Glutamatergic neuron (in vitro differentiated cells): ENCODE measurements at regions not wholly inside any gene's neighbourhood (a gene's known extent, or its start where the extent isn't known, plus 50 kb on each side); places are given as distances from the start of the nearest gene placed in this dataset.

Experiments
- DNase-seq: peaks from one replicate; pipeline ENCODE4 v3.0.0; 2022
- H3K27ac Mint-ChIP-seq: one replicate; pipeline ENCODE4 v1.8.0; 2020; ENCODE audit warnings: mild to moderate bottlenecking, mixed read lengths, inconsistent platforms; ENCODE audit not compliant: unreplicated experiment
- H3K27me3 Mint-ChIP-seq: one replicate; pipeline ENCODE4 v1.8.0; 2020; ENCODE audit warnings: mild to moderate bottlenecking, moderate library complexity, mixed read lengths, inconsistent platforms; ENCODE audit not compliant: unreplicated experiment
- H3K36me3 Mint-ChIP-seq: one replicate; pipeline ENCODE4 v1.8.0; 2020; ENCODE audit warnings: mild to moderate bottlenecking, mixed read lengths, inconsistent platforms; ENCODE audit not compliant: unreplicated experiment
- H3K4me1 Mint-ChIP-seq: one replicate; pipeline ENCODE4 v1.8.0; 2020; ENCODE audit warnings: mild to moderate bottlenecking, low read depth, mixed read lengths, inconsistent platforms; ENCODE audit not compliant: unreplicated experiment
- H3K4me3 Mint-ChIP-seq: one replicate; pipeline ENCODE4 v1.8.0; 2020; ENCODE audit warnings: mild to moderate bottlenecking, mixed read lengths, inconsistent platforms; ENCODE audit not compliant: unreplicated experiment
- H3K9me3 Mint-ChIP-seq: one replicate; pipeline ENCODE4 v1.8.0; 2020; ENCODE audit warnings: mild to moderate bottlenecking, moderate library complexity, mixed read lengths, inconsistent platforms; ENCODE audit not compliant: unreplicated experiment
- CTCF ChIP-seq: fragments of 200-600 bp; sonication (generic); IDR thresholded peaks from one replicate; pipeline ENCODE4 v1.5.0; 2021; ENCODE audit not compliant: partially characterized antibody, unreplicated experiment

GRCh38 chr2:36137612-36138011 is 218.0 kb upstream of the CRIM1 start:
- no peaks in the 10 kb centered on the region for H3K36me3 Mint-ChIP-seq
- TF ChIP-seq CTCF: no peak
- no peaks in the 10 kb centered on the region for H3K9me3 Mint-ChIP-seq
- peaks cover 22% of the 10 kb centered on the region for H3K4me1 Mint-ChIP-seq
- H3K27ac Mint-ChIP-seq: no peak overlapping the region
- no peaks in the 10 kb centered on the region for H3K27me3 Mint-ChIP-seq
- H3K4me3 Mint-ChIP-seq: no peak overlapping the region
- no peak for DNase-seq

DNA sequence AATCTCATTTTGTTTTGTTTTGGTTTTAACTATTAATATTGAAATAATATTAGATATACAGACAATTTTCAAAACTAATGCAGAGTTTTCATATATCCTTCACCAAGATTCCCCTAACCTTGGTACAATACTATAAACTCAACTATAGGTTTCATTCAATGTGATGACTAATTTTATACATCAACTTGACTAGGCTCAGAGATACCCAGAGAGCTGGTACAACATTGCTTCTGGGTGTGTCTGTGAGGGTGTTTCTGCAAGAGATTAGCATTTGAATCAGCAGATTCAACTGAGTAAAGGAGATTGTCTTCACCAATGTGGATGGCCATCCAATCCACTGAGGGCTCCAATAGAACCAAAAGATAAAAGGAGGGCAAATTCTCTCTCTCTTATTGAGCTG is 221.3 kb upstream of the CRIM1 start:
- Mint-ChIP-seq H3K9me3 (no peaks in the 10 kb centered on the region), H3K36me3 (no peaks in the 10 kb centered on the region), H3K4me1 (peaks cover 39% of the 10 kb centered on the region), H3K4me3 (no peak overlapping the region), H3K27me3 (no peaks in the 10 kb centered on the region), H3K27ac (no peak overlapping the region)
- no peak for TF ChIP-seq CTCF
- DNase-seq: no peak

- peak; percentile 40 for TF ChIP-seq CTCF
- peak overlapping the region; percentile 63 for H3K4me3 Mint-ChIP-seq
- peaks cover 66% of the 10 kb centered on the region for H3K4me1 Mint-ChIP-seq
- H3K9me3 Mint-ChIP-seq: peaks cover 15% of the 10 kb centered on the region
- peak overlapping the region; percentile 90 for H3K27ac Mint-ChIP-seq
- peak; percentile 48 for DNase-seq
- H3K27me3 Mint-ChIP-seq: peaks cover 5% of the 10 kb centered on the region
- no peaks in the 10 kb centered on the region for H3K36me3 Mint-ChIP-seq
Measured at GRCh38 chr2:36128359-36128758, 227.2 kb upstream of the CRIM1 start.

- TF ChIP-seq CTCF: no peak
- Mint-ChIP-seq H3K4me3 (peak overlapping the region; percentile 26), H3K4me1 (peaks cover 53% of the 10 kb centered on the region), H3K27me3 (peaks cover 5% of the 10 kb centered on the region), H3K27ac (peak overlapping the region; percentile 53), H3K9me3 (peaks cover 24% of the 10 kb centered on the region), H3K36me3 (peaks cover 10% of the 10 kb centered on the region)
- DNase-seq: peak; percentile 43
Measured at GRCh38 chr2:36125702-36126101, 229.9 kb upstream of the CRIM1 start.

GRCh38 chr2:36123995-36124394 is 231.6 kb upstream of the CRIM1 start:
- peaks cover 5% of the 10 kb centered on the region for H3K27me3 Mint-ChIP-seq
- H3K9me3 Mint-ChIP-seq: peaks cover 24% of the 10 kb centered on the region
- DNase-seq: no peak
- H3K27ac Mint-ChIP-seq: no peak overlapping the region
- H3K36me3 Mint-ChIP-seq: peaks cover 16% of the 10 kb centered on the region
- no peak for TF ChIP-seq CTCF
- H3K4me1 Mint-ChIP-seq: peaks cover 45% of the 10 kb centered on the region
- no peak overlapping the region for H3K4me3 Mint-ChIP-seq
